GM12892 (cell line): ENCODE measurements at regions not wholly inside any gene's neighbourhood (a gene's known extent, or its start where the extent isn't known, plus 50 kb on each side); places are given as distances from the start of the nearest gene placed in this dataset.

Experiments
- DNase-seq: peaks from one replicate; pipeline ENCODE4 v3.0.0; 2011; ENCODE audit not compliant: insufficient read length
- FAIRE-seq: peaks from 2 replicates; lab custom pipeline; 2011; peaks lifted over from hg19 to GRCh38; lab: Jason Lieb, UNC
- POLR2A ChIP-seq: IDR thresholded peaks from 2 replicates; pipeline ENCODE4 v1.6.1; 2011; ENCODE audit warnings: low read depth, low read length, control low read depth
- POLR2AphosphoS5 ChIP-seq: IDR thresholded peaks from 2 replicates; pipeline ENCODE4 v1.6.1; 2011; ENCODE audit warnings: low read depth, low read length, control low read depth
- TAF1 ChIP-seq: IDR thresholded peaks from 2 replicates; pipeline ENCODE4 v1.6.1; 2011; ENCODE audit warnings: low read depth, mild to moderate bottlenecking, control low read depth, low read length, borderline replicate concordance

DNA sequence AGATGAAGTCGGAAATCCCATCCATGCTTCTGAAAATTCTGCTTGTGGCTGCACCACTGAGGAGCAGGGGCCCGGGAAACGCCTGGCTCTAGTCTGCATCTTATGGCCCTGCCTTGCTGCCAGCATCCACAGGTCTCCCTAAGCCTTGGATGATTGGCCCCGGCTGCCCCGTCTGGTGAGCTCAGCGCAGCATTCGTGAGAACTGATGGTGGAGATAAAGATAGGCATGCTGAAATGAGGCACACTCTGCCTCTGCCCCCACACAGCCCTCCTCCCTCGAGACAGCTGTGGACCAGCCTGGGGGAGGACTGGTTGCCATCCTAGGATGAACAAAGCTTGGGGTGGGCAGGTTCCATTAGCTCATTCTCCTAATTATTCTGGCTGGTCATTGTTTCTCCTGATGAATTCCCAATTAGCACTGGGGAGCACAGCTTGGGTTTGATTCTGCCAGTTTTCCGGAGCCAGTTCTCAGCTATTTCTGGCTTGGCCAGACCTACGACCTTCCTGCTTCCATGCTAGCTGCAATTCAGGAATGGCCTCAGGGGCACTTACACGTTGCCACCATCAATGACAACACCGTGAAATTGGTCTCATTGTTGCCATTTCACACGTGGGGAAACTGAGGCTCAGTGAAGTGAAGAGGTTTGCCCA is 62.8 kb upstream of the CPEB4 start:
- TF ChIP-seq POLR2AphosphoS5 (no peak), TAF1 (no peak), POLR2A (no peak)
- FAIRE-seq = no peak
- DNase-seq = no peak

DNA sequence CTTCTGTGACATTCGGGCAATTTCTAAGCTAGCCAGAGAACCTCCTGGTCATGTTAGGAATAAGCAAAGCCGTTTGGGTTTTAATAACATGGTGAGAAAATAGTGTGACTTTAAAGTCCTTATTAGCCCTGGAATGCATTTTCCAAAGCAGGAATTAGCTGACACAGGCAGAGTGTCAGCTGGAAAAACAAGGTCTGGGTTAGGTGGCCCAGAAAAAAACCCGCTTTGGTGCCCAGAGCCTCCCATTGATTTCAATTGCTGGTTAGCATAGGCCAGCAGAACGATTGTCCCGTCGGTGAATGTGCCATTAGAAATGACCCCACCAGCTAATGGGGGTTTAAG is 62.1 kb upstream of the CPEB4 start:
- no peak for FAIRE-seq
- TF ChIP-seq TAF1 (no peak), POLR2A (no peak), POLR2AphosphoS5 (no peak)
- no peak for DNase-seq

- FAIRE-seq (no peak), DNase-seq (no peak)
- TF ChIP-seq POLR2AphosphoS5 (no peak), TAF1 (no peak), POLR2A (no peak)
Measured at GRCh38 chr5:173826428-173827350, 61.5 kb upstream of the CPEB4 start.

GRCh38 chr5:173828952-173829351 is 59.2 kb upstream of the CPEB4 start:
- TF ChIP-seq TAF1 = no peak
- no peak for TF ChIP-seq POLR2A
- no peak for TF ChIP-seq POLR2AphosphoS5
- DNase-seq = no peak
- FAIRE-seq = no peak

- TF ChIP-seq TAF1 (no peak), POLR2AphosphoS5 (no peak), POLR2A (no peak)
- DNase-seq (no peak), FAIRE-seq (peak; percentile 84)
Measured at GRCh38 chr5:173829826-173830225, 58.3 kb upstream of the CPEB4 start.

- FAIRE-seq = no peak
- no peak for TF ChIP-seq TAF1
- no peak for DNase-seq
Measured at GRCh38 chr5:173830421-173830820, 57.7 kb upstream of the CPEB4 start.

- TF ChIP-seq POLR2A = no peak
- TF ChIP-seq POLR2AphosphoS5 = no peak
- no peak for TF ChIP-seq TAF1
- DNase-seq (no peak), FAIRE-seq (no peak)
Measured at GRCh38 chr5:173831196-173831914, 56.8 kb upstream of the CPEB4 start.

DNA sequence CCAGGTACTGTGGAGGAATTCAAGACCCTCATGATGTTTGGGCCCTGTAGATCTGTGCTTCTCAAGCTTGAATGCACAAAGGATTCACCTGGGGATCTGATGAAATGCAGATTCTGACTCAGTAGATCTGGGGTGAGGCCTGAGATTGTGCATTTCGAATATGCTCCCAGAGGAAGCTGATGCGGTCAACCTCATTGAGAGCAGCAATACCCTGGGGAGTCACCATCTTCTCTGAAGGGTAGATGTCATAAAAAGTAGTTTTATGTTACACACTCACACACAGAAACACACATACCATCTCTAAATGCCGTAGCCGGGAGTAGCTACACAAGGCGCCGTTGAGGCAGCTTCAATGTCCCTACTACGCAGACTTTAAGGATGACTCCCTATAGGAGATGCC is 55.8 kb upstream of the CPEB4 start:
- DNase-seq (no peak), FAIRE-seq (peak; percentile 65)
- TF ChIP-seq POLR2AphosphoS5 = no peak
- TF ChIP-seq POLR2A = no peak
- TF ChIP-seq TAF1 = no peak

DNA sequence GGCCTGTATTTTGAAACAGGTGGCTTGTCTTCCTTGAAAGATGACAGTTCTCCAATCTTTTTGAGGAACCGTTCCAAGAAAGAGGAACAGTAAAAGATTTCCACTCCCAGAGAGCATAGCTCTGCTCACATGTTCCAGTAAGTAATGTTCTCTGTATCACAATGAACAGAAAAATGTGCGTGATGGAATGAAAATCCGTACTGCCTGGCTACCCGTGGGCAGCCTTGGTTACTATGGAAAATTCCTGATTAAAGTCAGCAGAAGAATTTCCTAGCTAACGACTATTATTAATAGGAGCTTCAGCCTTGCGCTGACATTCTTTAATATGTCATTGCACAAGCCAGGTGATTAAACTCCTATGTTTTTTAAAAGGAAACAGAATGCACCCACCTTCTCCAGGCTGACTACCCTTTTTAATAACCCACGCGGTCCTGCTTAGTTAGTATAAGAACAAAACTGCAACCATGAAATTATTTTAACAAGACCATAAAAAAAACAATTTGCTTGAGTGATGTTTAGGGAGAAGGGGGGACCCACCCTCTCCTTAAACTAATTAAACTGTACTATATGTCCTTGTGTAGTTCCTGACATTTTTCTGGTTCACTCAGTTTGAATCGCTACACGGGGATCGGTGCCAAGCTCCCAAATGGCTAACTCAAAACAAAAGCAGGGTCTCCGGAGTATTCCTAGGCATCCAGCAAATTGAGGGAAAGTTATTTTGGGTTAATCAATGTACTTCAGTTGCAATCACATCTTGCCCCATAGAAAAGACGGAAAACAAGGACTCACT is 54.8 kb upstream of the CPEB4 start:
- no peak for FAIRE-seq
- no peak for DNase-seq
- TF ChIP-seq POLR2A = no peak
- TF ChIP-seq POLR2AphosphoS5 = no peak
- no peak for TF ChIP-seq TAF1

- DNase-seq (no peak), FAIRE-seq (no peak)
- no peak for TF ChIP-seq POLR2A
- no peak for TF ChIP-seq POLR2AphosphoS5
- no peak for TF ChIP-seq TAF1
Measured at GRCh38 chr5:173834071-173834771, 53.9 kb upstream of the CPEB4 start.
